HCT116 (cell line): ENCODE measurements at regions not wholly inside any gene's neighbourhood (a gene's known extent, or its start where the extent isn't known, plus 50 kb on each side); places are given as distances from the start of the nearest gene placed in this dataset.

Experiments
- ATAC-seq: fragments of 200-7000 bp; cut with Tn5 transposase; 2 replicates; pipeline ENCODE4 v1.9.1; 2020; ENCODE audit warnings: mild to moderate bottlenecking, moderate library complexity
- BruUV-seq: library from RNA; stranded (reverse); fragments of 400-500 nt; replicated peaks from 2 replicates; lab custom pipeline; 2021; lab: Mats Ljungman, UMichigan
- CTCF ChIA-PET: fragments of 300-600 bp; sonication (Branson Sonifier 250); formaldehyde crosslinking; loops from one replicate; lab custom pipeline; 2021; ENCODE audit warnings: antibody characterized with exemption; lab: Charles Lee
- POLR2A ChIA-PET: fragments of 300-600, 350-600 bp; sonication (Branson Sonifier 250); formaldehyde crosslinking; loops from one replicate; lab custom pipeline; 2021; ENCODE audit warnings: antibody characterized with exemption; lab: Charles Lee
- RAD21 ChIA-PET, 2 experiments: fragments of 300-600 bp; sonication (Branson Sonifier 250); formaldehyde crosslinking; loops; one replicate each; lab custom pipeline; 2023; ENCODE audit warnings: low total read pairs in 2 of 2; ENCODE audit not compliant: uncharacterized antibody in 2 of 2, unreplicated experiment in 2 of 2, low non-redundant PET in 1 of 2; lab: Charles Lee
- DNase-seq: peaks from one replicate; pipeline ENCODE4 v3.0.0-alpha.2; 2010; ENCODE audit warnings: low read depth, low spot score
- H2AFZ ChIP-seq: fragments of 200-600 bp; shearing (Covaris generic), sonication (generic); 2 replicates; pipeline ENCODE4 v1.6.1; 2017; ENCODE audit warnings: low read depth, mixed run types, mixed read lengths, antibody characterized with exemption, low read length; ENCODE audit not compliant: poor library complexity, severe bottlenecking
- H3K27ac ChIP-seq: 2 replicates; pipeline ENCODE4 v1.5.1; 2012; ENCODE audit warnings: low read depth, low read length
- H3K27me3 ChIP-seq: fragments of 200-600 bp; sonication (generic); 2 replicates; pipeline ENCODE4 v1.6.1; 2016; ENCODE audit warnings: mixed run types, low read length, mixed read lengths; ENCODE audit not compliant: insufficient read depth
- H3K36me3 ChIP-seq, 2 experiments: fragments of 200-500 bp in 1 of 2; fragments of 200-600 bp in 1 of 2; sonication (Bioruptor generic) in 1 of 2; sonication (generic) in 1 of 2; 2 replicates each; pipeline versions ENCODE4 v1.5.1 to v1.6.1; 2014 to 2016; ENCODE audit warnings: low read length in 2 of 2, inconsistent platforms in 1 of 2, mixed read lengths in 1 of 2, mixed run types in 1 of 2; ENCODE audit not compliant: insufficient read depth in 2 of 2, control insufficient read depth in 1 of 2
- H3K4me1 ChIP-seq, 2 experiments: fragments of 200-600 bp in 1 of 2; sonication (generic) in 1 of 2; 2 replicates each; pipeline versions ENCODE4 v1.5.1 to v1.6.1; 2012 to 2017; ENCODE audit warnings: low read length in 2 of 2, inconsistent platforms in 1 of 2, mild to moderate bottlenecking in 1 of 2, mixed read lengths in 1 of 2, mixed run types in 1 of 2, moderate library complexity in 1 of 2; ENCODE audit not compliant: insufficient read depth in 2 of 2, control insufficient read depth in 1 of 2
- H3K4me2 ChIP-seq: fragments of 200-600 bp; sonication (generic); 2 replicates; pipeline ENCODE4 v1.6.1; 2017; ENCODE audit warnings: mixed run types, low read length, mixed read lengths
- H3K4me3 ChIP-seq, 2 experiments: fragments of 200-600 bp in 1 of 2; sonication (generic) in 1 of 2; replicated peaks in 1 of 2; 2 replicates each; pipeline ENCODE4 v1.5.1; 2011 to 2016; ENCODE audit warnings: low read length in 2 of 2, control low read depth in 1 of 2, low read depth in 1 of 2, mild to moderate bottlenecking in 1 of 2, mixed read lengths in 1 of 2, mixed run types in 1 of 2
- H3K79me2 ChIP-seq: fragments of 200-600 bp; sonication (generic); 2 replicates; pipeline ENCODE4 v1.6.1; 2017; ENCODE audit warnings: mild to moderate bottlenecking, mixed run types, low read length, moderate library complexity, mixed read lengths; ENCODE audit not compliant: insufficient read depth
- H3K9ac ChIP-seq: fragments of 200-600 bp; sonication (generic); 2 replicates; pipeline ENCODE4 v1.6.1; 2016; ENCODE audit warnings: low read length, mixed read lengths
- H3K9me2 ChIP-seq: fragments of 200-600 bp; sonication (generic), shearing (Covaris generic); 2 replicates; pipeline ENCODE4 v1.6.1; 2017; ENCODE audit warnings: mixed run types, mild to moderate bottlenecking, moderate library complexity; ENCODE audit not compliant: insufficient read depth
- H3K9me3 ChIP-seq, 2 experiments: fragments of 200-500 bp in 1 of 2; fragments of 200-600 bp in 1 of 2; sonication (Bioruptor generic) in 1 of 2; sonication (generic) in 1 of 2; 2 replicates each; pipeline ENCODE4 v1.6.1; 2014 to 2017; ENCODE audit warnings: low read length in 2 of 2, mixed read lengths in 2 of 2, inconsistent platforms in 1 of 2, low read depth in 1 of 2, mild to moderate bottlenecking in 1 of 2, mixed run types in 1 of 2, moderate library complexity in 1 of 2; ENCODE audit not compliant: control insufficient read depth in 1 of 2, insufficient read depth in 1 of 2
- H4K20me1 ChIP-seq: fragments of 200-600 bp; sonication (generic), shearing (Covaris generic); 2 replicates; pipeline ENCODE4 v1.6.1; 2017; ENCODE audit warnings: mixed run types, mild to moderate bottlenecking, moderate library complexity; ENCODE audit not compliant: insufficient read depth
- CBX3 ChIP-seq: IDR thresholded peaks from 2 replicates; pipeline ENCODE4 v1.6.1; 2012; ENCODE audit warnings: low read depth
- CTCF ChIP-seq, 3 experiments: fragments of 200-600 bp in 1 of 3; sonication (generic) in 1 of 3; IDR thresholded peaks in 2 of 3; conservative IDR thresholded peaks in 1 of 3; 2 replicates each; pipeline ENCODE4 v1.5.1; 2012 to 2017; ENCODE audit warnings: low read depth in 2 of 3, low read length in 2 of 3, antibody characterized with exemption in 1 of 3, borderline replicate concordance in 1 of 3, control low read depth in 1 of 3, mild to moderate bottlenecking in 1 of 3, mixed read lengths in 1 of 3, mixed run types in 1 of 3, moderate library complexity in 1 of 3; ENCODE audit not compliant: insufficient read depth in 1 of 3
- EGR1 ChIP-seq: IDR thresholded peaks from 2 replicates; pipeline ENCODE4 v1.6.1; 2012; ENCODE audit warnings: low read depth
- EZH2 ChIP-seq: fragments of 200-600 bp; sonication (generic); IDR thresholded peaks from 2 replicates; pipeline ENCODE4 v1.6.1; 2017; ENCODE audit warnings: antibody characterized with exemption, mixed run types
- POLR2AphosphoS5 ChIP-seq: IDR thresholded peaks from 2 replicates; pipeline ENCODE4 v1.6.1; 2011; ENCODE audit warnings: mild to moderate bottlenecking, low read depth, low read length, moderate library complexity
- RAD21 ChIP-seq: IDR thresholded peaks from 2 replicates; pipeline ENCODE4 v1.6.1; 2012; ENCODE audit warnings: low read depth, mild to moderate bottlenecking
- REST ChIP-seq: IDR thresholded peaks from 2 replicates; pipeline ENCODE4 v1.6.1; 2012; ENCODE audit warnings: low read depth
- SIN3A ChIP-seq: IDR thresholded peaks from 2 replicates; pipeline ENCODE4 v1.6.1; 2012; ENCODE audit warnings: low read depth
- SP1 ChIP-seq: IDR thresholded peaks from 2 replicates; pipeline ENCODE4 v1.6.1; 2012; ENCODE audit warnings: low read depth
- TCF7L2 ChIP-seq: IDR thresholded peaks from 2 replicates; pipeline ENCODE4 v1.7.0; 2011; ENCODE audit warnings: borderline replicate concordance, inconsistent platforms; ENCODE audit not compliant: insufficient read depth, insufficient read length; ENCODE audit errors: extremely low read depth
- ZFX ChIP-seq: fragments of 450-650 bp; IDR thresholded peaks from 2 replicates; pipeline ENCODE4 v1.6.1; 2017
- intact Hi-C: fragments of 100-400 bp; cut with micrococcal nuclease; formaldehyde crosslinking; loops from 2 replicates; pipeline ENCODE4 v1.10.0; 2022

GRCh38 chr4:110424144-110424543, 51.8 kb upstream of the ENPEP start:
- intact Hi-C loops, result no loop called here
- TF ChIP-seq REST (no peak), CBX3 (no peak), TCF7L2 (no peak), EGR1 (no peak), SP1 (no peak)
- POLR2A ChIA-PET, result interaction anchor here (0.6 to 1.4 kb wide), 2 partner anchors 13 to 22 kb away, joined by 3 read pairs; no protein-coding TSS in a partner anchor
- DNase-seq (no peak), ATAC-seq (no peak)
- RAD21 ChIA-PET, result no interaction called here
- H3K9ac ChIP-seq, result no peak overlapping the region
- H3K36me3 ChIP-seq, result no peaks in the 10 kb centered on the region
- no peak overlapping the region for H3K27ac ChIP-seq
- no peaks in the 10 kb centered on the region for H3K79me2 ChIP-seq
- no peaks in the 10 kb centered on the region for H3K9me2 ChIP-seq
- peaks cover 0 to 6% of the 10 kb centered on the region in 2 experiments; a peak in 1 of 4 replicates for H3K9me3 ChIP-seq
- no peaks in the 10 kb centered on the region for H3K27me3 ChIP-seq
- H2AFZ ChIP-seq, result no peak overlapping the region
- no TSS peak for BruUV-seq
- H3K4me1 ChIP-seq, result no peaks in the 10 kb centered on the region
- CTCF ChIA-PET, result no interaction called here
- H3K4me2 ChIP-seq, result no peak overlapping the region
- no peaks in the 10 kb centered on the region for H4K20me1 ChIP-seq
- H3K4me3 ChIP-seq, result no peak overlapping the region

GRCh38 chr4:110418641-110419040, 57.3 kb upstream of the ENPEP start:
- no peak overlapping the region for H3K27ac ChIP-seq
- no peaks in the 10 kb centered on the region for H3K79me2 ChIP-seq
- DNase-seq, result no peak
- no peaks in the 10 kb centered on the region for H3K9me2 ChIP-seq
- RAD21 ChIA-PET, result no interaction called here
- no peak overlapping the region for H3K4me3 ChIP-seq
- H4K20me1 ChIP-seq, result no peaks in the 10 kb centered on the region
- intact Hi-C loops, result no loop called here
- H3K36me3 ChIP-seq, result no peaks in the 10 kb centered on the region
- no peak overlapping the region for H3K9ac ChIP-seq
- TF ChIP-seq CBX3 (no peak), SIN3A (no peak), TCF7L2 (no peak), CTCF (IDR thresholded peaks at IDR 0.05 in 2 of 3, conservative IDR thresholded peaks at IDR 0.05 in 1 of 3; ENCODE audit: borderline replicate concordance in 1 of 3, insufficient read depth in 1 of 3, low read depth in 2 of 3, low read length in 2 of 3) (no peak), EZH2 (no peak), RAD21 (no peak), ZFX (no peak), POLR2AphosphoS5 (no peak)
- no peak overlapping the region for H3K4me2 ChIP-seq
- POLR2A ChIA-PET, result no interaction called here
- no peaks in the 10 kb centered on the region for H3K27me3 ChIP-seq
- no TSS peak for BruUV-seq
- peaks cover 0 to 11% of the 10 kb centered on the region in 2 experiments; a peak in 1 of 4 replicates for H3K9me3 ChIP-seq
- H2AFZ ChIP-seq, result no peak overlapping the region
- CTCF ChIA-PET, result no interaction called here
- peaks cover 0 to 6% of the 10 kb centered on the region in 2 experiments; a peak in 1 of 4 replicates for H3K4me1 ChIP-seq
- no peak for ATAC-seq
